ENCODE measurements at regions not wholly inside any gene's neighbourhood (a gene's known extent, or its start where the extent isn't known, plus 50 kb on each side); places are given as distances from the start of the nearest gene placed in this dataset.
A peak's percentile ranks its signal among the peaks of the same experiment; 100 is the strongest.

GRCh38 chr10:21327289-21327993 lies 198.0 kb downstream of the SKIDA1 start:
- H3K27me3 ChIP-seq (ENCODE audit: control insufficient read depth in 3 of 3, insufficient read depth in 3 of 3, low read depth in 1 of 3, low read length in 3 of 3): no peaks in the 10 kb centered on the region
- H2AFZ ChIP-seq (ENCODE audit: low read length): peak overlapping the region; percentile 69
- no peak overlapping the region for H3K4me3 ChIP-seq (ENCODE audit: low read length in 2 of 2)
- no peak overlapping the region for H3K9ac ChIP-seq (ENCODE audit: low read depth, low read length, poor library complexity)
- H3K18ac ChIP-seq (ENCODE audit: low read length): no peak overlapping the region
- H3K27ac ChIP-seq (replicated peaks; ENCODE audit: low read length): peak overlapping the region; percentile 26
- H3K79me1 ChIP-seq (ENCODE audit: low read depth, low read length): no peaks in the 10 kb centered on the region
- no peak overlapping the region for H3K14ac ChIP-seq (ENCODE audit: low read length)
- H3K4me1 ChIP-seq (ENCODE audit: control insufficient read depth in 2 of 2, insufficient read depth in 1 of 2, low read depth in 1 of 2, low read length in 2 of 2): peaks cover 0 to 3% of the 10 kb centered on the region in 2 donors
- no peak overlapping the region for H2BK5ac ChIP-seq (ENCODE audit: low read length)
- no peak overlapping the region for H2BK12ac ChIP-seq (ENCODE audit: low read length)
- H2BK15ac ChIP-seq (ENCODE audit: low read length): no peak overlapping the region
- no peak overlapping the region for H3K23ac ChIP-seq (ENCODE audit: low read depth, low read length, poor library complexity)
- no peak overlapping the region for H4K91ac ChIP-seq (ENCODE audit: low read depth, low read length, poor library complexity)
- H3K36me3 ChIP-seq (replicated peaks in 1 of 2; ENCODE audit: control insufficient read depth in 2 of 2, insufficient read depth in 2 of 2, low read length in 2 of 2): no peaks in the 10 kb centered on the region
- H2BK120ac ChIP-seq (ENCODE audit: low read depth, low read length): no peak overlapping the region
- WGBS, 2 donors (ENCODE audit: extremely low coverage in 2 of 2, insufficient read length in 2 of 2, insufficient replicate concordance in 1 of 2): no CpG with 5 or more reads among the region's 10 CpGs
- H4K8ac ChIP-seq (ENCODE audit: low read depth, low read length): no peak overlapping the region
- no peaks in the 10 kb centered on the region for H3K9me3 ChIP-seq (replicated peaks in 1 of 2; ENCODE audit: control insufficient read depth in 2 of 2, insufficient read depth in 1 of 2, low read depth in 1 of 2, low read length in 2 of 2)
- DNase-seq (ENCODE audit: low spot score): no peak
- no peak overlapping the region for H3K4ac ChIP-seq (ENCODE audit: low read length)
- H3K4me2 ChIP-seq (ENCODE audit: insufficient read depth, low read length, poor library complexity, severe bottlenecking): no peak overlapping the region
- no peak overlapping the region for H2AK5ac ChIP-seq (ENCODE audit: low read depth, low read length)

- no peak overlapping the region for H3K27ac ChIP-seq (replicated peaks; ENCODE audit: low read length)
These were observed 198.7 kb downstream of the SKIDA1 start for GRCh38 chr10:21326594-21327288.

GRCh38 chr10:21318540-21319167 lies 206.8 kb downstream of the SKIDA1 start:
- Histone ChIP-seq H3K4me1 (ENCODE audit: control insufficient read depth in 2 of 2, insufficient read depth in 1 of 2, low read depth in 1 of 2, low read length in 2 of 2) (peaks cover 19 to 25% of the 10 kb centered on the region in 2 donors), H2BK12ac (ENCODE audit: low read length) (no peak overlapping the region), H3K27ac (replicated peaks; ENCODE audit: low read length) (no peak overlapping the region), H4K91ac (ENCODE audit: low read depth, low read length, poor library complexity) (no peak overlapping the region), H3K4me2 (ENCODE audit: insufficient read depth, low read length, poor library complexity, severe bottlenecking) (no peak overlapping the region), H3K23ac (ENCODE audit: low read depth, low read length, poor library complexity) (no peak overlapping the region), H3K9me3 (replicated peaks in 1 of 2; ENCODE audit: control insufficient read depth in 2 of 2, insufficient read depth in 1 of 2, low read depth in 1 of 2, low read length in 2 of 2) (no peaks in the 10 kb centered on the region), H3K79me1 (ENCODE audit: low read depth, low read length) (no peaks in the 10 kb centered on the region), H3K9ac (ENCODE audit: low read depth, low read length, poor library complexity) (no peak overlapping the region), H3K27me3 (ENCODE audit: control insufficient read depth in 3 of 3, insufficient read depth in 3 of 3, low read depth in 1 of 3, low read length in 3 of 3) (no peaks in the 10 kb centered on the region), H2BK5ac (ENCODE audit: low read length) (no peak overlapping the region), H3K4me3 (ENCODE audit: low read length in 2 of 2) (no peak overlapping the region), H2BK15ac (ENCODE audit: low read length) (peak overlapping the region; percentile 30), H3K18ac (ENCODE audit: low read length) (no peak overlapping the region), H2BK120ac (ENCODE audit: low read depth, low read length) (no peak overlapping the region), H4K8ac (ENCODE audit: low read depth, low read length) (no peak overlapping the region), H2AFZ (ENCODE audit: low read length) (peak overlapping the region; percentile 88), H3K4ac (ENCODE audit: low read length) (no peak overlapping the region), H3K36me3 (replicated peaks in 1 of 2; ENCODE audit: control insufficient read depth in 2 of 2, insufficient read depth in 2 of 2, low read length in 2 of 2) (no peaks in the 10 kb centered on the region), H2AK5ac (ENCODE audit: low read depth, low read length) (no peak overlapping the region), H3K14ac (ENCODE audit: low read length) (no peak overlapping the region)
- no CpG with 5 or more reads among the region's 15 CpGs for WGBS, 2 donors (ENCODE audit: extremely low coverage in 2 of 2, insufficient read length in 2 of 2, insufficient replicate concordance in 1 of 2)
- DNase-seq (ENCODE audit: low spot score): no peak

More at GRCh38 chr10:21326594-21327288, 198.7 kb downstream of the SKIDA1 start:
- Histone ChIP-seq H2BK120ac (ENCODE audit: low read depth, low read length) (no peak overlapping the region), H4K91ac (ENCODE audit: low read depth, low read length, poor library complexity) (no peak overlapping the region), H3K4me2 (ENCODE audit: insufficient read depth, low read length, poor library complexity, severe bottlenecking) (no peak overlapping the region), H3K23ac (ENCODE audit: low read depth, low read length, poor library complexity) (no peak overlapping the region), H2AK5ac (ENCODE audit: low read depth, low read length) (no peak overlapping the region), H4K8ac (ENCODE audit: low read depth, low read length) (no peak overlapping the region), H2AFZ (ENCODE audit: low read length) (peak overlapping the region; percentile 69), H3K9ac (ENCODE audit: low read depth, low read length, poor library complexity) (no peak overlapping the region), H3K27me3 (ENCODE audit: control insufficient read depth in 3 of 3, insufficient read depth in 3 of 3, low read depth in 1 of 3, low read length in 3 of 3) (no peaks in the 10 kb centered on the region), H2BK15ac (ENCODE audit: low read length) (no peak overlapping the region), H2BK12ac (ENCODE audit: low read length) (no peak overlapping the region), H2BK5ac (ENCODE audit: low read length) (no peak overlapping the region), H3K18ac (ENCODE audit: low read length) (no peak overlapping the region), H3K14ac (ENCODE audit: low read length) (no peak overlapping the region), H3K9me3 (replicated peaks in 1 of 2; ENCODE audit: control insufficient read depth in 2 of 2, insufficient read depth in 1 of 2, low read depth in 1 of 2, low read length in 2 of 2) (no peaks in the 10 kb centered on the region), H3K79me1 (ENCODE audit: low read depth, low read length) (no peaks in the 10 kb centered on the region), H3K4ac (ENCODE audit: low read length) (no peak overlapping the region), H3K36me3 (replicated peaks in 1 of 2; ENCODE audit: control insufficient read depth in 2 of 2, insufficient read depth in 2 of 2, low read length in 2 of 2) (no peaks in the 10 kb centered on the region), H3K4me1 (ENCODE audit: control insufficient read depth in 2 of 2, insufficient read depth in 1 of 2, low read depth in 1 of 2, low read length in 2 of 2) (peaks cover 0 to 3% of the 10 kb centered on the region in 2 donors), H3K4me3 (ENCODE audit: low read length in 2 of 2) (no peak overlapping the region)
- WGBS, 2 donors (ENCODE audit: extremely low coverage in 2 of 2, insufficient read length in 2 of 2, insufficient replicate concordance in 1 of 2): no CpG with 5 or more reads among the region's 5 CpGs
- DNase-seq (ENCODE audit: low spot score): no peak

GRCh38 chr10:21317902-21318301 lies 207.6 kb downstream of the SKIDA1 start:
- Histone ChIP-seq H3K4ac (ENCODE audit: low read length) (no peak overlapping the region), H3K79me1 (ENCODE audit: low read depth, low read length) (no peaks in the 10 kb centered on the region), H2BK12ac (ENCODE audit: low read length) (no peak overlapping the region), H2AK5ac (ENCODE audit: low read depth, low read length) (no peak overlapping the region), H3K36me3 (replicated peaks in 1 of 2; ENCODE audit: control insufficient read depth in 2 of 2, insufficient read depth in 2 of 2, low read length in 2 of 2) (no peaks in the 10 kb centered on the region), H3K9ac (ENCODE audit: low read depth, low read length, poor library complexity) (no peak overlapping the region), H2BK5ac (ENCODE audit: low read length) (no peak overlapping the region), H2BK120ac (ENCODE audit: low read depth, low read length) (no peak overlapping the region), H3K14ac (ENCODE audit: low read length) (no peak overlapping the region), H3K4me2 (ENCODE audit: insufficient read depth, low read length, poor library complexity, severe bottlenecking) (no peak overlapping the region), H3K27ac (replicated peaks; ENCODE audit: low read length) (peak overlapping the region; percentile 33), H3K4me3 (ENCODE audit: low read length in 2 of 2) (no peak overlapping the region), H4K91ac (ENCODE audit: low read depth, low read length, poor library complexity) (no peak overlapping the region), H3K23ac (ENCODE audit: low read depth, low read length, poor library complexity) (no peak overlapping the region), H2AFZ (ENCODE audit: low read length) (peak overlapping the region; percentile 88), H3K18ac (ENCODE audit: low read length) (peak overlapping the region; percentile 20), H3K4me1 (ENCODE audit: control insufficient read depth in 2 of 2, insufficient read depth in 1 of 2, low read depth in 1 of 2, low read length in 2 of 2) (peaks cover 20 to 27% of the 10 kb centered on the region in 2 donors), H3K27me3 (ENCODE audit: control insufficient read depth in 3 of 3, insufficient read depth in 3 of 3, low read depth in 1 of 3, low read length in 3 of 3) (no peaks in the 10 kb centered on the region), H3K9me3 (replicated peaks in 1 of 2; ENCODE audit: control insufficient read depth in 2 of 2, insufficient read depth in 1 of 2, low read depth in 1 of 2, low read length in 2 of 2) (no peaks in the 10 kb centered on the region), H2BK15ac (ENCODE audit: low read length) (no peak overlapping the region), H4K8ac (ENCODE audit: low read depth, low read length) (no peak overlapping the region)
- no peak for DNase-seq (ENCODE audit: low spot score)
- no CpG with 5 or more reads among the region's 3 CpGs for WGBS, 2 donors (ENCODE audit: extremely low coverage in 2 of 2, insufficient read length in 2 of 2, insufficient replicate concordance in 1 of 2)

Data from neuronal stem cell (in vitro differentiated cells).